ES-I3 (cell line): ENCODE measurements at regions not wholly inside any gene's neighbourhood (a gene's known extent, or its start where the extent isn't known, plus 50 kb on each side); places are given as distances from the start of the nearest gene placed in this dataset.
"Not testable (repeated sequence)": the region's sequence is repeated elsewhere in the genome, so short reads cannot be mapped to it uniquely, and the experiment has no call there.

ENCODE experiments used
- H3K36me3 ChIP-seq: 2 replicates; pipeline ENCODE4 v1.6.1; 2013; ENCODE audit warnings: mild to moderate bottlenecking, low read length, control low read depth, moderate library complexity; ENCODE audit not compliant: insufficient read depth
- H3K4me1 ChIP-seq: 2 replicates; pipeline ENCODE4 v1.6.1; 2013; ENCODE audit warnings: mild to moderate bottlenecking, control low read depth, low read length; ENCODE audit not compliant: insufficient read depth
- H3K9ac ChIP-seq: 2 replicates; pipeline ENCODE4 v1.6.1; 2013; ENCODE audit warnings: low read depth, mild to moderate bottlenecking, low read length, moderate library complexity
- H3K9me3 ChIP-seq: 2 replicates; pipeline ENCODE4 v1.6.1; 2013; ENCODE audit warnings: mild to moderate bottlenecking, low read length, moderate library complexity; ENCODE audit not compliant: control insufficient read depth, insufficient read depth

GRCh38 chr13:86907156-86907555 is 764.0 kb upstream of the SLITRK5 start:
- Histone ChIP-seq H3K9ac (no peak overlapping the region), H3K4me1 (peaks cover 4% of the 10 kb centered on the region; the same call in 1 of the 2 replicates), H3K9me3 (no peaks in the 10 kb centered on the region), H3K36me3 (no peaks in the 10 kb centered on the region)

DNA sequence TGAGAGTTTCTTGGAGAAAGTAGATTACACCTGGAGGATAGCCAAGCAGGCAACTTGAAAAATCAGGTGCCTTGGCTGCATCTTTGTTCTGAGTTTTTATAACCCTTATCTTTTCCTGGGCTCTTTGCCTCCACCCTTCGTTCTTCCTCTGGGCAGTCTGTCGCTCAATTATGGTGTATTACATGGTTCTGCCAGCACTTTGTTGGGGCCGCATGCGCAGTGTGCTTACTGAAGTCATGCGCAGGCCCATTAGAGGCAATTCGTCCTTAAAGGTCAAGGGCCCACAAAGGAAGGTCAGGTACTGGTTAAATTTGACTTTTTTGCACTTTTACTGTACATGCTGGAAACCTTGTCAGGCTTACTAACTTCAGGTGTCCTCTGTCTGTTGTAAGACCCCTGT is 761.9 kb upstream of the SLITRK5 start:
- H3K4me1 ChIP-seq: peaks cover 4% of the 10 kb centered on the region; the same call in 1 of the 2 replicates
- no peaks in the 10 kb centered on the region for H3K9me3 ChIP-seq

GRCh38 chr13:86914757-86915156 is 756.4 kb upstream of the SLITRK5 start:
- Histone ChIP-seq H3K9me3 (no peaks in the 10 kb centered on the region), H3K36me3 (no peaks in the 10 kb centered on the region), H3K9ac (no peak overlapping the region), H3K4me1 (no peaks in the 10 kb centered on the region)

More for the DNA sequence above, 761.9 kb upstream of the SLITRK5 start:
- Histone ChIP-seq H3K9ac (no peak overlapping the region), H3K36me3 (no peaks in the 10 kb centered on the region)

- H3K4me1 ChIP-seq, H3K9ac ChIP-seq, H3K9me3 ChIP-seq, H3K36me3 ChIP-seq: not testable (repeated sequence)
Observed at GRCh38 chr13:86917438-86917837, 753.7 kb upstream of the SLITRK5 start.

DNA sequence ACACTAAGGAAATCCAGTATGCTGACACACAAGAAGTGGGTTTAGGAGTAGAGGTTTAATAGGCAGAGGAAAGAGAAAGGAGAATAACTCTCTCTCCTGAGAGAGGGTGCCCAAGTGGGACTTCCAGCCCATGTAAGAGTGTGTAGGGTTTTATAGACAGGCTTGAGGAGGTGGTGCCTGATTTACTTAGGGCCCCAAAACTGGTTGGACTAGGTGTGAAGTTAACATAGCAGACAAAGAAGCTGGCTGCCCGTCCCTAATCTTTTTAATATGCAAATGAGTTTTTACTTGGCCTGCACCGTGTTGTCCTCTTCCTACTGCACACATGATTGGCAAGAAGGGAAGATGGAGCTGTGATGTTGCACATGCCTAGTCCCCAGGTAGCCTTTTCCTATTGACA is 752.5 kb upstream of the SLITRK5 start:
- H3K9ac ChIP-seq: no peak overlapping the region
- no peaks in the 10 kb centered on the region for H3K4me1 ChIP-seq
- no peaks in the 10 kb centered on the region for H3K36me3 ChIP-seq
- no peaks in the 10 kb centered on the region for H3K9me3 ChIP-seq

DNA sequence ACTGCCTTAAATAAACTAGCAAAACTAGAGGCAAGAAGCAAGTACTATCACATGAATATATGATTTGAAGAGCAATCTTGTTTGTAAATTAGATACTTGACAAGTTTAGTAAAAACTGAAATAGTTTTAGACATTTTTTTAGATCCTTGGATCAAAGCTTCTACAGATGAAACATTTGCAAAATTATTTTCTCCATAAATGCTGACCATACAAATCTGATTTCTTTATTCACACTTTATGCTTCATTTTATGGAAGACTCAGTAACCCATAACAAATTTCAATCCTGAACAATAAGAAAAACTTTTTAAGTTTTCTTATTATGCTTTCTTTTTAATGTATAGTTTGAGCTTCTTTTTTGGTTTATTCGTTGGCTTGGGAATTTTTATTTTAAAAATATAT is 750.2 kb upstream of the SLITRK5 start:
- Histone ChIP-seq H3K9ac (no peak overlapping the region), H3K9me3 (no peaks in the 10 kb centered on the region), H3K4me1 (no peaks in the 10 kb centered on the region), H3K36me3 (no peaks in the 10 kb centered on the region)

DNA sequence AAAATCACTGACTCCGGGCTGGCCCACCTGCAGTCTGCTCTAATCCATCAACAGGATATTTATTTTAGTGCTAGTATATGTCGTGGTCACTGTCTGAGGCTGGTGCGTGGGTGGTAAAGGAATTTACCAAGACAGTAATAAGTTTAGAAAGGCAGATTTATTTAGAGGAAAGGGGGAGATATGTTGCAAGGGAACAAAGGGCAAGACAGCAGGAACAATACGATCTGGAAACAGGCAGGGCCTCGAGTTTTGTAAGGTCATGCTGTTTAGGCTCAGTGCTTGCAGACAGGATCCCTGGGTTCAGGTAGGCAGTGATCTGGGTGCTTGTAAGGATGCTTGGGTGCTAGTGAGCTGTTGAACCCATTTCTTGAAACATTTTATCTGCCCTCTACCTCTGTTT is 748.2 kb upstream of the SLITRK5 start:
- no peak overlapping the region for H3K9ac ChIP-seq
- no peaks in the 10 kb centered on the region for H3K4me1 ChIP-seq
- H3K9me3 ChIP-seq: no peaks in the 10 kb centered on the region
- H3K36me3 ChIP-seq: no peaks in the 10 kb centered on the region

DNA sequence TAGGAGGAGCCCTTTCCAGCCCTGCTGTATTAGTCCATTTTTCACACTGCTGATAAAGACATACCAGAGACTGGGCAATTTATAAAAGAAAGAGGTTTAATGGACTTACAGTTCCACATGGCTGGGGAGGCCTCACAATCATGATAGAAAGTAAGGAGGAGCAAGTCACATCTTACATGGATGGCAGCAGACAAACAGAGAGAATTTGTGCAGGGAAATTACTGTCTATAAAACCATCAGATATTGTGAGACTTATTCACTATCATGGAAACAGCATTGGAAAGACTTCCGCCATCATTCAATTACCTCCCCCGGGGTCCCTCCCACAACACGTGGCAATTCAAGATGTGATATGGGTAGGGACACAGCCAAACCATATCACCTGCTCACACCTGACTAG is 744.3 kb upstream of the SLITRK5 start:
- H3K9me3 ChIP-seq: not testable (repeated sequence)

DNA sequence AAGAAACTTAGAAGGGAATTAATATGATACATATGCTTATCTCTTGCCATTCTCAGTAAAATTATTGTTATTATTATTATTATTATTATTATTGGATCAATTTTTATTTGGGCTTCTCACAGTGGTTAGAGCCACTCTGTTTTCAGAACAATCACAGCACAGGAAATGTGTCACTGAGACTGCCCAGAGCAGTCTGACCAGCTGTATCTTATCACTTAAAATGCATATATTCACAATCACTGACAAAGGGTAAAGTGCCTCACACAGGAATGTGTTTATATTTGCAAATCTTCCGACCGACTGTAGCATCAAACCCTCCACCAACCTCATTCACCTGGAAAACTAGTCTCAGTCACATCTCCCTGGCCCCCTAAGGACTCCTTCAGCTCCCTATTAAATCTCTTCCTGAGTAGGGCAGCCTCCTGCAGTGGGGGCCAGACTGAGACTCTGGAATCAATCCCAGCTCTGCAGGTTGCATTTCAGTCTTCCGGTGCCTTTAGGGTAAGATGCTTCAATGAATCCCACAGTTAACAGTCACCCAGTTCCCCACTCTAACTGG is 738.3 kb upstream of the SLITRK5 start:
- Histone ChIP-seq H3K9me3 (no peaks in the 10 kb centered on the region), H3K4me1 (peaks cover 5% of the 10 kb centered on the region; the same call in 1 of the 2 replicates), H3K36me3 (no peaks in the 10 kb centered on the region), H3K9ac (no peak overlapping the region)

More for the DNA sequence above, 744.3 kb upstream of the SLITRK5 start:
- H3K4me1 ChIP-seq, H3K36me3 ChIP-seq, H3K9ac ChIP-seq: not testable (repeated sequence)

GRCh38 chr13:86933676-86934075 is 737.5 kb upstream of the SLITRK5 start:
- H3K4me1 ChIP-seq: peaks cover 5% of the 10 kb centered on the region; the same call in 1 of the 2 replicates
- H3K36me3 ChIP-seq: no peaks in the 10 kb centered on the region
- no peak overlapping the region for H3K9ac ChIP-seq
- no peaks in the 10 kb centered on the region for H3K9me3 ChIP-seq

DNA sequence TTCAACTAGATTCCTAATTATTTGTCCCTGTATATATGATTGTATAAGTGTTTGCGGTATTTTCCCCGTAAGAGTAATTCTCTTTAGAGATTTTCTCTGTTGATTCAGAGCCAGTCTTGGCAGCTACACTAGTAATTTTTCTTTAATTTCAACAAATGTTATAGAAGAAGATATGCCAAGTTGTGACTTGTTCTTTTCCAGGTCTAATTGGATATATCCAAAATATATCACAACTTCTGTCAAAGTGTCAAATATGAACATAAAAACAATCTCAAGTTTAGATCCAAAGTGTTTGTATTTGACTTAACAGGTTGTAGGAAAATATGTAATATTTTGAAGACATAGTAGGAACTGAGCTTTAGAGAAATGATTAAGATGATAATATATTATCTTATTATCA is 733.9 kb upstream of the SLITRK5 start:
- Histone ChIP-seq H3K36me3 (no peaks in the 10 kb centered on the region), H3K9ac (no peak overlapping the region), H3K4me1 (peaks cover 5% of the 10 kb centered on the region; the same call in 1 of the 2 replicates), H3K9me3 (no peaks in the 10 kb centered on the region)

GRCh38 chr13:86945584-86945983 is 725.6 kb upstream of the SLITRK5 start:
- H3K9ac ChIP-seq: no peak overlapping the region

DNA sequence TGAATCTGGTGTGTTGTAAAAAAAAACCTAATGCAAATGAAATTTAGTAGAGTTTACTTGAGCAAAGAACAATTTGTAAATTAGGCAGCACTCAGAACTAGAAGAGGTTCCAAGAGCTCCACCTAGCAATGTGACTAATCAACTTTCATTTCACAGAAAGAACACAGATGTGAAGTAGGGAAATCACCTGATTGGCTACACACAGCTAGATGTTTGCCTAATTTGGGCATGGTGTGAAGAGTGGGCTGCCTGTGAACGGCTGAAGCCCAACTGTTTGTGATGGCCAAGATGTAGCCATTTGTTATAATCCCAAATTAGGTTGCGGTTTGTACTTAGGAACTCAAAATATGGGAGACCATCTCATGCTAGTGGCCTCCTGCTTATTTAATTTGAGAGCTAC is 724.4 kb upstream of the SLITRK5 start:
- Histone ChIP-seq H3K4me1 (no peaks in the 10 kb centered on the region), H3K36me3 (no peaks in the 10 kb centered on the region), H3K9ac (no peak overlapping the region), H3K9me3 (no peaks in the 10 kb centered on the region)

More at GRCh38 chr13:86945584-86945983, 725.6 kb upstream of the SLITRK5 start:
- H3K36me3 ChIP-seq: no peaks in the 10 kb centered on the region
- H3K4me1 ChIP-seq: no peaks in the 10 kb centered on the region
- no peaks in the 10 kb centered on the region for H3K9me3 ChIP-seq

- Histone ChIP-seq H3K36me3 (no peaks in the 10 kb centered on the region), H3K4me1 (no peaks in the 10 kb centered on the region), H3K9me3 (no peaks in the 10 kb centered on the region), H3K9ac (no peak overlapping the region)
Observed at GRCh38 chr13:86954341-86954740, 716.8 kb upstream of the SLITRK5 start.

- H3K9ac ChIP-seq: no peak overlapping the region
- H3K9me3 ChIP-seq: no peaks in the 10 kb centered on the region
- H3K36me3 ChIP-seq: no peaks in the 10 kb centered on the region
- H3K4me1 ChIP-seq: no peaks in the 10 kb centered on the region
Observed at GRCh38 chr13:86960876-86961275, 710.3 kb upstream of the SLITRK5 start.
